ENCODE measurements at regions not wholly inside any gene's neighbourhood (a gene's known extent, or its start where the extent isn't known, plus 50 kb on each side); places are given as distances from the start of the nearest gene placed in this dataset.

DNA sequence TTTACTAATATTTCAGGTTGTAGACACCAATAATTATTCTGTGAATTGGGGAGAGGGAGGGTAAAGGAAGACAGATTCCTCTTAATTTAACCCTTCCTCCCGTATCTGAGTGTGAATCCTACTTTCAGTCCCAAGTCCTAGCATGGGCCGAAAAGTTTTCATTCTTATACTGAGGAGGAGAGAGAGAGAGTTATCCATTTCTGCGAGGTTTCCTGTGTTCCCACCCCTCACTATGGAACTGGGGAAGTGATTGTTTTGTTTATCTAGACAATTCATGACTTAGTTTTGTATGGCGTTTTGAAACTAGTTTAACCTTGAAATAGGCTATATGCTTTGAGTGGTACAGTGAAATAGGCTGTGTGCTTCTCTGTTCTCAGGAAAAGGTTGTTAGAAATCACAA, 134.0 kb upstream of the DPYD start:
- DNase-seq, result no peak

GRCh38 chr1:98054367-98054701, 133.5 kb upstream of the DPYD start:
- DNase-seq, result no peak

- peak; percentile 53 for DNase-seq
These were observed 132.9 kb upstream of the DPYD start for GRCh38 chr1:98053471-98054366.

- peak; percentile 79 for DNase-seq
These were observed 130.3 kb upstream of the DPYD start for GRCh38 chr1:98051065-98051675.

DNA sequence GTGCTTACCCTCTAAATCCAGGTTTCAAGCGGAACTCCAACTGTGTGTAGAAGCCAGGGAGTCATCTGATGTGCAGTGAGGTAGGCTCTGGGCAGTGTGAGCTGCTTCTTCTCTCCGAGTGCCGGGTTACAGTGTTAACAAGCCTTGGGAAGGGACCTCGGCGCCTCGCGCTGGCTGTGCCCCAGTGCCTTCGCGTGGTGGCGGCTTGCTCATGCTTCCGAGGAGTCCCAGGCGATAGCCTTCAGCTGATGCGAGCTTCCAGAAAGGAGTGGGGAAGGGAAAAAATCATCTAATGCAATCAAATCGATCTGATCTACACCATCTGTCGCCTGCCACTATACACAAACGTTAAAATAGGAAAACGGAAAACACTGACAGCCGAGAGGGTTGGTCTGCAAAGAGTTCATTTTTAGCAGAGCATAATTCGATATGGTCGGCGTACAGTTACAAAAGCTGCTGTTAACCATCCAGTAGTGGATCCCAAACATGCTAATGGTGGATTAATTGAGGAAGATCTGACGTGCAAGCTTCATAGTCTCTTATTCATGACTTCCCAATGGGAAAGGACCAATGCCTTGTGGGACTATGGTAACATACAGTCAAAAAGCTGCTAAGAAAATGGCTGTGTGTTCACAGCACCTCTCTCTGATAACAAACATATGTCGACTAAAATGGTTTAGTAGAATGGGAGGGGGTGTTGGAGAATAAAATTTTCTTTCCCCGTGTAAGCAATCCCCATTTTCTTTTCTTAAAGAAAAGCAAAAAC, 128.7 kb upstream of the DPYD start:
- no peak for DNase-seq

DNA sequence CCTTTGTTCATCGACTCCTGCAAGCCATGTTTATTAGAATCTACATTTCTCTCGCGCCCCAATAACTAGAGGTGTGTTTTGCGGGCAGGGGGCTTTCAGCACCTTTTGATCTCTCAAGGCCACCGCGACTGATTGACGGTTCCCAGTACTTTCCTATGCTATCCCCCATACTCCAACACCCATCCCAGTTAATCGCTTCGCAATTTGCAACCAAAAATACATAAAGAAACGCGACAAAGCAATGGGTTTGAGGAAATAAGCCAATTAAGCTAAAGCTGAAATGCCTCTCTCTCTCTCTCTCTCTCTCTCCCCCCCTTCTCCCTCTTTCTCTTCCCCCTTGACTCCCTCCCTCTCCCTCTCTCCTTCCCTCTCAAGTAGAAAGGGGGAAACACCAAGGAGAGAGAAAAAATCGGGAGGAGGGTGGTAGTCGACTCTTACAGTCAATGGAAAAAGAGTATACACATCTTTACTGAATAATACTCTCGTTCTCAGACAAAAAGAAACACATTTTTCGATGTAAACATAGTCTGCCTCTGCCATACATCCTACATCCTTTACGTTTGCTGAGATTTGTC, 128.0 kb upstream of the DPYD start:
- no peak for DNase-seq

- DNase-seq, result peak; percentile 69
These were observed 127.4 kb upstream of the DPYD start for GRCh38 chr1:98048244-98048643.

DNA sequence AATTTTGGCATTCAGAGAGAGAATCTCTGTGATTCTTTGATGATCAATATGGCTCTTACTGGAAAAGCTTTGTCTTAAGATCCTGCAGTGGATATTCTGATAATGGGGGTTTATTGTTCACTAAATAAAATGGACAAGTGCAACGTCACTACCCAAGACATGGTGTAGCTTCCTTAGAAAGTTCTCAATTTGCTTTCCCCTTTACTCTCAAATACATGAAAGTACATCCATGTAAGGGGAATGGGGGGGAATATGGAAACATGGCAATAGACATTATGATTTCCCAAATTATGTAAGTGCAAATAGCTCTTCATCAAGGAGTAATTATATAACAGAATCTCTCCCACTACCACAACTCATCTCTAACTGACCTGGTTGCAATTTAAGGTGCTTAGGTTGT, 126.3 kb upstream of the DPYD start:
- DNase-seq, result no peak

DNA sequence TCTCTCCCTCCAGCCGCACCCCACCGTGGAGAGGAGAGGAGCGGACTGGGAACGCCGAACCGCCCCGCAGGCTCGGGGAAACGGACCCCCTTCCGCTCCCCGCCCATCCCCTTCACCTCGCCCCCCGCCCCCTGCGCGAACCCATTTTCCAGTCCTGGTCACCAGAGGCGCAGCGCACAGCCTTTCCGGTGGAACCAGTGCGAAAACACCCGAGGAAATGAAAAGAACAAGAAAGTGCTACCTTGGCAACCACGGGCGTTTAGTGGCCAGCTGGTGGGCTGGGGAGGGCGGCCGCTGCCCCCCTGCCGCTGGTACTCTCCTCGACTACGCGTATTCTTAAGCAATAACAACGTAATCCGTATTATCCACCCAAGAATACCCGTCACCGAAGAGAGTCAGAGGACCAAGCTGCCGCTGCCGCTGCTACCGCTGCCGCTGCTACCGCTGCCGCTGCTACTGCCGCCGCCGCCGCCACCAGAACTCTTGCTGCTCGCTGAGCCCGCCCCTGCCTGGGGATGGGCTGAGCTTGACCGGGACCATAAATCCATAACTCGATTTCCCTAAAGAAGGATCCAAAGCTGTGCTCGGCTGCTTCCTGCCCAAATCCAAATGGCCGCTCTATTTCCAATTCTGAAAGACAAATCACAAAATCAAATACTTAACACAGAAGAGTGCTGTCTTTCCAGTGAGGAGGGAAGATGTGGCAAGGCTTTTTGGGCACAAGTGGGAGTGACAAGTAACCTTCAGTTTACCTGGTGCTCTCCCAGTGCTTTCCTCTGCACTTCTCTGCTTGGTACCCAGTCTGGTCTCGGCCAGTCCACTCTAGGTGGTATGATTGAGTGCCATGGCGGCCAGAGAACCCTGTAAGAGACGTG, 125.2 kb upstream of the DPYD start:
- DNase-seq, result no peak

GRCh38 chr1:98045211-98045766, 124.5 kb upstream of the DPYD start:
- no peak for DNase-seq

DNA sequence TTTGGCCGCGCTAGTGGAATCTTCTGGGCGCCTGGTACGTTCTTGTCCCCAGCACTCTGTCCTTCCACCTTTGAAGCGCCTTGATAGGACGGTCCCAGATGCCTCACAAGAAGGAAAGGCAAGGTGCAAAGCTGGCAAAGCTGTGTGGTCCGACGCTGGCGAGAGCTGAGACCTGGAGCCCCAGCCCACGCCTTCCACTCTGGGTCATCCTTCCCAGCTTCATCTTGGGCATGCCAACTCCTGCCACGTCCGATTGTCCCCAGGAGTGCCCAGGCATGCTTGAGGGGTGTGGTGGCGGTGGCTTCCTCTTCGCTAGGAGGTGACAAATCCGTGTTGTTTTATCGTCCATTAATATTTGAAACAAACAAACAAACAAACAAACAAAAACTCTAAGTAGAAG, 123.9 kb upstream of the DPYD start:
- DNase-seq, result no peak

- DNase-seq, result no peak
These were observed 123.3 kb upstream of the DPYD start for GRCh38 chr1:98044071-98044697.

- no peak for DNase-seq
These were observed 114.8 kb upstream of the DPYD start for GRCh38 chr1:98035602-98036002.

DNA sequence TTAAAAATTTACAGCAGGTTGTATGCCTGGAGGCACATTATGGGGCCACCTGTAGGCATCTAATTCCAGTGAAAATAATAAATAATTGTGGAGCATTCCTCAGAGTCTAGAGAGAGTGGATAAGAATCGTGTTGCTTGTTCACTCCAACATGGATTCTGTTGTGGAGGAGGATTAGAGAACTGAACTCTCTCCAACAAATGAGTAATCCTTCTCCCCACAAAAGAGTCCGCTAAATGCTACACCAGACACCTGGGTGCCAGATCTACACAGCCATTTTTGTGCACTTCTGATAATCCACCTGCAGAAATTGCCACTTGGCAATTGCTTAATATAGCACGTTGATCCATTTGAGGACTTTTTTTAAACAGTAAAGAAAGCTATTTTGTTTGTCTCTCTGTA, 113.7 kb upstream of the DPYD start:
- no peak for DNase-seq

DNA sequence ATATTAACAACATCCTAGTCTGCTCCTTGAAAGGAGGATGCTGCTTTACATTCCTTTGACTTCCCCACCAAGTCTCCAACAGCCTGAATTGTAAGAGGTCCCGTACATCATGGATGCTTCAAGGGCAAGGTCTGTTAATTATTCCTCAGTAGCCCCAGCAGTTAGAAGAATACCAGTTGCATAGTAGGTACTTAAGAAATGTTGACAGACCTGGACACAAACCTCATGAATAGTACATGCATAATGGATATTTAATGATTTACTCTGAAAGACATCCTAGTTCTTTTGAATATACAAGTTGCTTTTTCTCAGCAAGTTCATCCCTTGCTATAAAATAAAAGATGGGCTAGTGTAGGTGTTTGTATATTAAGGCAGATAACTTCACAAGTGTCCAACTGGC, 112.1 kb upstream of the DPYD start:
- DNase-seq, result no peak

DNA sequence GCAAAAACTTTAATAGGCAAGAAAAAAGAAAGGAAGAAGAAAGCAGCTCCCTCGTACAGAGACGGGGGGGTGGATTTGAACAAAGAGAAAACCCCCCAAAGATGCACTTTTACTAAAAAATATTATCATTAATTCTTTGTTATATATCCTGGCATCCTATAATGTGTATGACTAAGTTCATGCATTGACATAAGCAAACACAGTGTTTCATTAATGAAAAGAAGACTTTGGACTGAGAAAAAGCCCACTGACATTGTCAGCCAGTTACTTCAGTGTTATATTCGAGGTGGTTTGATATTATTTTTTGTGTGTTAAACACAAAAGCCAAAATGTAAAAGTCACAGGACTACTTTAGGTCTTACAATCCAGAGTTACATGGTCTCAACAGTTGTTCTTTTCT, 110.1 kb upstream of the DPYD start:
- DNase-seq, result no peak

GRCh38 chr1:98030483-98030882, 109.6 kb upstream of the DPYD start:
- no peak for DNase-seq

DNA sequence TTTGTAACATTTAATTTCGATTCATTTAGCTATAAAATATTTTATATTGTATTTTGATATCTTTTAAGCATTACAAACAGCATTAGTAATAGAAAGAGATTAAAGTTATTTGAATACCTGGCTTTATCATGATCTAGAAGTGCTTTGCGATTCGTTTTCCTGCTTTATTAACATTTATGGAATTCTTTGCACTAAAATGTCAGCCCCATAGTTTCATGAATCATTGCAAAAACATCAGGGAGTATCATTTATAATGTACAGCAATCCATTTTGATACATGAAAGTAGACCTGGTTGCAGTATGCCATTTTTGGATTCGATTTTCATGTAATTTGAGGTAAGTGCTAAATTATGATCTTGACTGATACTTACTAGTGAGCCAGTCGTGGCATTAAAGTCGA, 108.0 kb upstream of the DPYD start:
- DNase-seq, result no peak

DNA sequence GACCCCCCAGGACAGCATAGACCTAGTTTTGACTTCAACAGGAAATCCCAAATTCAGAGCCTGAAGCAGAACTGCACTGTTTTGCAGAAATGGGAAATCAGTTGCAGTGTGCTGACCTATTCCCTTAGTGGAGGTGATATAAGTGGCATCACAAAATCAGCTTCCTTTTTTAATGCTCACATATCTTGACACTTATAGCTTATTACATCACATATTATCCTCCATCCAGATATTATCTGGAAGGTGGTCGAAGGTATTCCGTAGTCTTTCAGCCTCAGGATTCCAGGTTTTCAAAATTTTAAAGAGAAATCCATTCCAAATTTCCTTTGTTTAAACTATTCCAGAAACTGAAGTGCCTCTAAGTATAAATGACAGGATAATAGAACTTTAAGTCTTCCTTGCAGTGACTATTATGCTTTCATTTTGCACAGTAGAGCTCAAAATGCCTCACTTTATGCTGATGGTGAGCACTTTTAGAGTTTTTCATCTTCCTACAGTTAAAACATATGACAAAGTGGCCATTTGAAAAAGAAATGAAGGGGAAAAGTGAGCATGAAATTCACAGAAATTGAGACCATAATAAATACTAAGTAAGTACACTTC, 106.4 kb upstream of the DPYD start:
- DNase-seq, result no peak

- DNase-seq, result no peak
These were observed 105.0 kb upstream of the DPYD start for GRCh38 chr1:98025858-98026257.

DNA sequence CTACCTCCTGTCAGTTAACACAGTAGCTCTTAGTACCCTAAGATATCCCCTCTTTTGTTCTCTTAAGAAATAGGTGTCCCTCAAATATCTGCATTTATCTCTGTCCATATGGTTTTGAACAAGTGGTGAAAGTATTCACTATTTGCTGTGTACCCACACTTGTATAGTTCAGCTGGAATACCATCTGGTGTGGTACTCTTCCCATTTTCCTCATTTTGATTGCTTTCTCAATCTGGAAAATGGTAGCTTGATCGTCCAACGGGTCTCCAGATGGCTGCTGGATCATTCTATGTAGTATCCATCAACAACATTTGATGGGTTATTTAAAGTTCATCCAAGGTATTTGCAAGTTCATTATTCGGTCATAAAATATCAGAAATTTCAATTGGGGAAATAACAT, 100.3 kb upstream of the DPYD start:
- no peak for DNase-seq

Measured in CD4-positive, alpha-beta T cell treated with Interleukin-10 for 1 hour (primary cell).